T follicular helper cell (primary cell): ENCODE measurements at regions not wholly inside any gene's neighbourhood (a gene's known extent, or its start where the extent isn't known, plus 50 kb on each side); places are given as distances from the start of the nearest gene placed in this dataset.

Experiments used
- DNase-seq: peaks from one replicate; pipeline ENCODE4 v3.0.0-alpha.2; 2020; ENCODE audit warnings: low read depth

DNA sequence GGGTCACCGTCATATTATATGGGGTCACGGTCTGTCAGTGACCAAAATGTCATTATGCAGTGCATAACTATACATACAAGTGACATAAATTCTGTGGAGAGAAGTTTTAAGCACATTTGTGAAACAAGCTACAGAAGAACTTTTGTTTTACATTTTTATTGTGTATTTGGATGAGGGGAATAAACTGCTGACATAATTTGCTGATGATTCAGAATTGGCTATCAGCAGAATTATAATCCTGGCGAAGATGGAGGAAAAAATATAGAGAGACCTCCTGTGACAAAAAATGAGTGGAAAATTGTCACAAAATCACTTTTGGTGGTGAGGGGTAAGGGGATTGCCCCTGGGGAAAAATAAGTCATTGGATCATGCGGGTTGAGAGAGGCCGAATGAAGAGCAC lies 116.3 kb upstream of the ANKRD55 start:
- no peak for DNase-seq

DNA sequence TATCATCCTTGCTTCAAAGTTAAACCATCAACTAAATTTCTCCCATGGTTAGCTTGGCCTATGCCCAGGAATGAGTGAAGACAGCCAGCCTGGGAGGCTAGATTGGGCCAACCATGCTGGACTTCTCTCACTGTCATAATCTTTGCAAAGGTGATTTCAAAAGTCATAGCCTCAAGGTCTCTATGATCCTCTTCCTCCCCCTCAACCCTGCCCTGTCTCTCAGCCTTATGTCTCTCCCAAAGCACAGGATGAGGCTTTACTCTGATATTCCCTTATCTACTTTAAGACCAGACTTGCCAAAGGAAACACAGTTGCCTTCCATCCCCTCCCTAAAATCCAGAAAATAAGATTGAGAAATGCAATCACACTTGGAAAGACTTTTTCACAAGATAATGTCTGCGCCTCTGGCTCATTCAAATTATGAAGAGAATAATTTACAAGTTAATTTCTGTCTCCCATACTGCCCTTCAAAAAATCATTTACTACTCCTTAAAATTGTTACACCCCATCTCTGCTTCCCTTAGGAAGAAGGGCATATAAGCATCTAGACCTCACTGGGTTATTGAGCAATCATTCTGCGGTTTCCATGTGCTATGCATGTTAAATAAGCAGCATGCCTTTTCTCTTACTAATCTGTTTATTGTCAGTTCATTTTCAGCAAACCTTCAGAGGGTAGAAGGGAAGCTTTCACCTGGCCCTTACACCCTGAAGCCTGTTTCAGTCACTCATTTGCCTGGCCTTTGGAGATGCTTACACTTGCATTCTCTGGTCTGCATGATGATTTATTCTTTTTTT lies 113.8 kb upstream of the ANKRD55 start:
- DNase-seq = no peak

DNA sequence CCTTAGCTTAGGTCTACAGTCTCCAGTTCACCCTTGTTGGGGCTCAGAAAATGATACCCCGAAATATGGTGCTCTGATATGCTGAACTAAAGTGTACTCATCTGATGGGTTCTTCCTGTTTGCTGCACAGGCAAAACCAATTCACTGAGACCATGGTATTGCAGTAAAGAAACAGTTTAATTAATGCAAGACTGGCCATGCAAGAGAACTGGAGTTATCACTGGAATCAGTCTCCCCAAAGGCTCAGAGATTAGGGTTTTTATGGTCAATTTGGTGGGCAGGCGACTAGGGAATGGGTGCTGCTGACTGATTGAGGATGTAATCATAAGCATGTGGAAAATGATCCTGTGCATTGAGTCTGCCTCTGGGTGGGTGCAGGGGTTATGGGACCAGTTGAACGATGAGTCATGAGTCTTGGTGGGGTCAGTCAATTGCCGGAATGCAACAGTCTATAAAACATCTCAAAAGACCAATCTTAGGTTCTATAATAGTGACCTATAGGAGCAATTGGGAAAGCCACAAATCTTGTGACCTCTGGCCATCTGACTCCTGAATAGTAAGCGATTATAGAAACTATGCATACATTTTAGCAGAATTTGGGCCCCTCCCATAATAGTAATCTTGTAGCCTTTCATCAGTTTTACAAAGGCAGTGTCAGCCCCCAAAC lies 113.0 kb upstream of the ANKRD55 start:
- no peak for DNase-seq

DNA sequence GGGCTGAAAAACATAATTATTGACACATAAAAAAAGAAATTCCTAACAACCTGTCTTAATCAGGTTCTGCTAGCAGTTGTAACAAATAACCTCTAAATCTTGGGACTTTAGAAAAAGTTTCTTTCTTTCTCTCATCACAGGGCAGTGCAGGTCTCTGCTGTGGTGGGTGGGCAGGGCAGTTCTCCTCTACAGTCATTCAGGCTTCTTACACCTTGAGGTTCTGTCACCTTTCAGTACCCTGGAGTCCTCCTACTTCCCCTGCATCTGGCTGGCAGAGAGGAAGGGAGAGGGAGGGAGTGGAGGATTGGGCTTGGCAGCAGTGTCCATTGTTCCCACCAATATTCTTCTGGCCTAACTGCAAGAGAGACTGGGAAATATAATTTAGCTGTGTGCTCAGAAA lies 112.2 kb upstream of the ANKRD55 start:
- no peak for DNase-seq

DNA sequence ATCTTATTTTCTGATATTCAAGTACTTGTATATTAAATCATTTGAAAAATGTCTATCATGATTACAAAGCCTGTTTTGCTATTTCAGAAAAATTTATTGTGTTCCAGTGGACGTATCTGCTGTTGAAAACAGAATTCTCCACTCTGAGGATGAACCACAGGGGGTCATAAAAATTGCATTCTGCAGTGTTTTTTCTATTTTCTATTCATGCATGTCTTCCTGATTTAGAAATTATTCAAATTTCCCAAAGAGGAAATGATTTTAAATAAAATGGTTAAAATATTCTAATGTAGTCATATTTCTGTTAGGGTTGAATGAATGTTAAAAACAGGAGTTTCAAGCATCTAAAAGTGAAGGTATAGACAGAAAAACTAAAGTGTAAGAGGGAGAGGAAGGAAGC lies 111.5 kb upstream of the ANKRD55 start:
- no peak for DNase-seq

DNA sequence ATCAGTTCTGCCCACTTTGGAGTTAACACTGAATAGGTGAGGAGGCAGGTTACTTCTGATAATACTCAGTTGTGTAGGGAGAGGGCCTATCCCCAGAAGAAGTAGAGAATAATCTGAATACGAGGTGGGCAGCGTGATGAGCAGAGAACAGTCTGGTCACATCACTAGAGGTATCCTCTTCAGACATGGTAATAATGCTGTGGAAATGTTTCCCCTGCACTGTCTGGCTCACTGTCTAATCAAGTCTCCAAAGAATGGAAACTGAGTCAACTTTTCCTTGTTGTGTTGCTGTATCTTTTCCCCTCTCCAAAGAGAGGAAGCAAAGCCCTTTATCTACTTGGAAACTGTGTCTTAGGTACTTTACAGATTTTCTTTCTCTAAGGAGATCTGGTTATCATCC lies 110.9 kb upstream of the ANKRD55 start:
- no peak for DNase-seq

DNA sequence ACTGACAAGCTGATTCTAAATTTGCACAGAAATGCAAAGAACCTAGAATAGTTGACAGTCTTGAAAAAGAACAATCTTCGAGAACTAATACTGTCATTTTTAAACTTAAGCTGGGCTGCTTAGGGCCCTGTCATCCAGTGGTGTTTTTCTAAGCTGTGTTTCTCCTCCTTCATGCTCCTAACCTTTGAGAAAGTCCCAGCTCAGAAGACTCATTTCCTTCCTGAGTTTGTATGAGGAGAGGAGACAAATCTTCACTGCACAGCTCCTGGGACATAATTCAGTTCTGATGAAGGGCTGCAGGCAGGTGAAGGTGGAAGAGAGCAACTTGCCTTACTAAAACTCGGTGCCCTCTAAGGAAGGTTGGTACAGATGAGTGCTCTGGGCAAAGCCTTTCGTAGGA lies 109.5 kb upstream of the ANKRD55 start:
- DNase-seq = no peak

DNA sequence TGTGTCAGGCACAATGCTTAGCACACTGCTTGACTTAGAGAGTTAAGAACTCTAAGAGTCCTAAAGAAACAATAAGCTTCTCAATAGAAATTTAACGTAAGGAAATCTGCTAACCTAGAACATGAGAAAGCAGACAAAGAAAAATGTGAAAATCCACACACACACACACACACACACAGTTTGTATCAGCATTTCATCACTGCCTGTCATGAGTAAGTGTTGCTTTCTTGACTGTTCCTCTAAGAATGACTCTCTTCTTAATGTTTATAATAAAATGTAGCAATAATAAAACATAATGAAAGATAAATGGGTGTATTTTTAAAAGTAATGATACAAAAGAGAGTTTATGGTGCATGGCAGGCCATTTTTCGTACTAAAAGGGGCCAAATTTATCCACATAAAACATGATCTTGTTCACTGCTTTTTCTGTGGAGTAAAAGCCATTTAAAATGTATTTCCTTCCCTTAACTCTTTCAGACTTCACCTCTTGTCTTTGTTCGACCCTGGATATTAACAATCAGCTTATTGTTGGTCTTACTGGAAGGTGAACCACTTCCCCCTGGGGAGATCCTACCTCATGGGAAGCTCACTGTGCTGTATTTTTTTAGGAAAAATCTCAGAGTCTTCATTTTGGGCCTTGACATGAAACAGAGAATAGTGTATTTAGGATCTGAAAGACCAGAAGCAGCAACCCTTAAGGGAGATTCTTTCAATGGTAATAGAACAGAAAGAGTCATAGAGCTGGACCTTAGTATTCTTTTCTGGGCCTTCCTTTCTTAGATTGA lies 107.3 kb upstream of the ANKRD55 start:
- no peak for DNase-seq

DNA sequence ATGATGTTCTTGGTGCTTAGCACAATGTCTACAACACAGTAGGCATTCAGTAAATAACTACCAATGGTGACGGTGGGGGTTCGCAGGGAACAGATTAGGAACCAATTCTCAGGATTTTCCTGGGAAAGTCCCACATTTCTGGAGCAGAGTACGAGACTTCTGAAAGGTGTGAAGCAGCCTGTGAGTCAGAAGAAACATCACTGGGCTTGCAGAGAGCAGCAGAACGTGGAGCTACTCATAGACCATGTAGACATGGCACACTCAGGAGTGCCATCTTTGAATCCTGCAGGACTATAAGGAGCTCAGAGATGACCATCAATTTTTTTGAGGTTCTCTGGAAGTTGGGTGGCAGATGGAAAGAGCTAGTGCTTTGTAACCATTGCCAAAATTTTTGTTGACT lies 106.6 kb upstream of the ANKRD55 start:
- no peak for DNase-seq

DNA sequence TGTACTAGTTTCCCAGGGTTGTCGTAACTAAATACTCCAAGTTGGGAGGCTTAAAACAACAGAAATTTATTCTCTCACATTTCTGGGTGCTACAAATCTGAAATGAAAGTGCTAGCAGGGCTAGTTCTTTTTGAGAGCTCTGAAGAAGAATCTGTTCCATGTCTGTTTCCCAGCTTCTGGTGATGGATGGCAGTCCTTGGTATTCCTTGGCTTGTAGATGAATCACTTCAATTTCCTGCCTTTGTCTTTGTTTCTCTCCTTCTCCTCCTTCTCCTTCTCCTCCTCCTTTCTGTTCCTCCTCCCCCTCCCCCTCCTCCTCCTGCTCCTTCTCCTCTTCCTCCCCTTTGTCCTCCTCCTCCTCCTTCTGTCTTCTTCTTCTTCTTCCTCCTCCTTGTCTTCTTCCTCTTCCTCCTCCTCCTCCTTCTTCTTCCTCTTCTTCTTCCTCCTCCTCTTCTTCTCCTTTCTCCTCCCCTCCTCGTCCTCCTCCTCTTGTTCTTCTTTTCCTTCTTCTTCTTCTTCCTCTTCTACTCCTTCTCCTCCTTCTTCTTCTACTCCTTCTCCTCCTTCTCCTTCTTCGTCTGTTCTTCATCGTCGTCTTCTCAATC lies 104.7 kb upstream of the ANKRD55 start:
- no peak for DNase-seq

DNA sequence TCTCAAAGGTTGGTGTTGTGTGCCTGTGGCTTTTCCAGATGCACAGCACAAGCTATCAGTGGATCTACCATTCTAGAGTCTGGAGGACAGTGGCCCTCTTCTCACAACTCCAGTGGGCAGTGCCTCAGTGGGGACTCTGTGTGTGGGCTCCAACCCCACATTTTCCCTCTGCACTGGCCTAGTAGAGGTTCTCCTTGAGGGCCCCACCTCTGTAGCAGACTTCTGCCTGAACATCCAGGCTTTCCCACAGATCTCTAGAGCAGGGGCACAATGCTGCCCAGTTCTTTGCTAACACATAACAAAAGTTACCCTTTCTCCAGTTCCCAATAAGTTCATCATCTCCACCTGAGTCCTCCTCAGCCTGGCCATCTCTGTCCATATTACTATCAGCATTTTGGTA lies 102.1 kb upstream of the ANKRD55 start:
- no peak for DNase-seq

DNA sequence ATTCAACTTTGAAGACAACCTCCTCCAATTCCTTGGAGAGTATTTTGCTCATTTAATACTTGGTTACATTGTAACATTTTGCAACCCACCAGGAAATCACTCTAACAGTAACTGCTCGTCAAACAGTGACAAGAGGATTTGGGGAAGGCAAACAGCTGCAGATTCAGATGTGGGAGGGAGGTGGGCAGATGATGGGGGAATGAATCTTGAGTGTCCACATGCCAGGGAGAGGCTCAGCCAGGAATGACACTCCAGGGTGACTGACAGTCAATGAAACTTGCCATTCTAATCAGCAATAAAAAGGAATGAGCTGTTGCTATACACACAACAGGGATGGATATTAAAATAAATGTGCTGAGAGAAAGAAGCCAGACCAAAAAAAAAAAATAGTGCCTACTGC lies 97.7 kb upstream of the ANKRD55 start:
- no peak for DNase-seq

DNA sequence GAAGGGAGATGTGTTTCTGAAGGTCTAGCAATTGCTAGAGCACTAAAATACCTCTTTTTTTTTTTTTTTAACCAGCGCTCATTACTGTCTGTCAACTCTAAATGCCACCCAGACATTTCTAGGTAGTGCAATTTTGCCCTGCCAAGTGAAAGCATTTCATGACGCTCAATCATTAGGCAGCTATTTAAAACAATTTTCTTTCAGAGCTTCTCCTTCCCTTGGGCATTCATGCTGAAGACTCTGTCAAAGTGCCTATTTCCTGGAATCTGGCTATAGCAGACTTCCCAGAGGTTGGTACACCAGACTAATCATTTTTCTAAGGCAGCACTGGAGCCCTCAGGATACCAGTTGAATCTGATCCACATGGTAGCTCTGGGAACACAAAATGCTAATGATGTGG lies 97.0 kb upstream of the ANKRD55 start:
- DNase-seq = no peak

DNA sequence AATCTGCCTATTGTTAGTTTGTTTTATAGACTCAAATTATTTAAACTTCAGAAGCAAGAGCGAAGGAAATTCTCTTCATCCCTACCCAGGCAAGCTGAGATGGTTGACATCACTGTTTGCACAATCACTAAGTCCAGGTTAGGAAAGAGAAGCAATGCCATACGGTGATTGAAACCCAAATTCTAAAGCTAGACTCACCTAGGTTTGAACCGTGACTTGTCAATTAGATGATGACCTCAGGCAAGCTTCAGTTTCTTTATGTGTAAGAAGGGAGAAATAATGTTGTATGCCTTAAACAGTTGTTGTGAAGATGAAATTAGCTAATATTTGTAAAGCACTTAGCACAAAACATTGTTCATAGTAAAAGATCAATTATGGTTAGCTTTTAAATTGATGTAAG lies 96.5 kb upstream of the ANKRD55 start:
- no peak for DNase-seq

DNA sequence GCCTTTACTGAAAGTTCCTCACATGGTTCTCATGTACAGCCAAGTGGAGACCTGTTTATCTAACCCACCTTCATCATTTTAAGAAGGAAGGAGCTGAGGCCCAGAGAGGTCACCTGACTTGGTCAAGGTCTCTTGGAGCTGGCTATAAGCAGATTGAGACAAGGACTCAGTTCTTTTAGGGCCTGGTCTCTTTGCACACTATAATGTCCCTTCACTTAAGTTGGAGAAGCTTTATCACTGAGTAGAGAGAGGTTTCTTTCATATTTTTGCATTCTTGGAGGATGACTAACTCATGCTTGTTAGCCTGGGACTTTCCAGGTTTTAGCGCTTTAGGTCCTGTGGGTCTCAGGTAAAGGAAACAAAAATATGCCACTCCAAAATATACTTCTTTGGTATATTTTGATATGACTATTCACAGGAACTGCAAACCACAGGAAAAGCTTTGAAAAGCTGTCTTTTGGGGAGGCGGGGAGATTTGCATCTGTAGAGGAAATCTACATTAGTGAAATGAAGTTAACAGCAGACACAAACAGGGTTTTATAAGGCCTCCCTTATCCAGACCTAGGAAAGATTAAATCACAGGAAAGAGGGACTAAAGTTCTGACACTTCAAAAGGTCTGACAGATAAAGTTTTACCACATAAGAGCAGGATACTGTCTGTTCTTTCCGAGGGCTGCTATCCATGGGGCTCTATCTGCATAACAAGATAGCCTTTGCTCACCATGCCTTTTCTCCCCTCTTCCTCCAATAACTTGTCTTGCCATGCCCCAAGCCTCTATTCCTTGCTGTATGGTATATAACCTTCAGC lies 95.8 kb upstream of the ANKRD55 start:
- peak; percentile 7 for DNase-seq

DNA sequence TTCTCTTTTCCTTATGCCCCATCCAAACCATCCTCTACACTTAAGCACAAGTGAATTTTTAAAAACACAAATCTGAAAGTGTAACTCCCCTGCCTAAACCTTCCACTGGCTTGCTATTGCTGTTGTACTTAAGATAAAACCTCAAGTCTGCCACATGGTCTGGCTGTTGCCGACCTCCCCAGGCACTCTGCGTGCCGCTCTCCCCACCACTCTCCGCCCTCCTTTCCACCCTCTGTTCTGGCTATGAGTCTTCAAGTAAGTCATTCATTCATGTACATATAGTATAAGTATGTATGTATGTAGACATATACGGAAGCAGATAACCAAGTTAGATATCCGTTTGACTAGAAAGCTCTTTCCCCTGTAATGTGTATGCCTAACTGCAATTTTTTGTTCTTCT lies 94.7 kb upstream of the ANKRD55 start:
- no peak for DNase-seq

DNA sequence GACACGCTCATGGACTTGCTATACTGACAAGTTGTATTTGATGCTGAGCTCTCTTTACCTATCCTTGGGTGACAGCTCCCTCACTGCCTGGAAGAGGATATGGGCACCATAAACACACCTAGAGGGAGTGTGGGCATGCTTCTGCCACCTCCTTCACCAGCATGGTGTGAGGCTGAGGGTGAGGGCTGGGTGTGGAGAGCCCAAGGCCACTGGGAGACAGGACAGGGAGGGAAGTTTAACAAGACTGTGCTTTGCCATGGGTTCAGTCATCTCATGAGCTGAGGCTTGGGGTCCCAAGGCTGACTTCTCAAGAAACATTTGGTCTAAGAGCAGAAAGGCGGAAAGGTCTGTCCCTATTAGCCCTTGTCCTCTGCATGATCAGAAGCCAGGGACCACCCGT lies 93.6 kb upstream of the ANKRD55 start:
- no peak for DNase-seq

DNA sequence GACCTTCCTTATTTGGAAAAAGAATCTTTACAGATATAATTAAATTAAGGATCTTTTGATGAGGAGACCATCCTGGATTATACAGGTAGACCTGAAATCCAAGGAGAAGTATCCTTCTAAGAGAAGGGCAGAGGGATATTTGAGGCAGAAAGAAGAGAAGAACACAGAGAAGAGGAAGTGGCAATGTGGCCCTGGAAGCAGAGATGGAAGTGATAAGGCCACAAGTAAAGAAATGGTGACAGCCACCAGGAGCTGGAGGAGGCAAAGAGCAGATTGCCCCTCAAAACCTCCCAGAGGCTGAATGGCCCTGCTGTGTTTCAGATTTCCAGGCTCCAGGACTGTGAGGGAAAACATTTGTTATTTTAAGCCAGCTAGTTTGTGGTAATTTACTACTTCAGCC lies 93.0 kb upstream of the ANKRD55 start:
- DNase-seq = no peak

DNA sequence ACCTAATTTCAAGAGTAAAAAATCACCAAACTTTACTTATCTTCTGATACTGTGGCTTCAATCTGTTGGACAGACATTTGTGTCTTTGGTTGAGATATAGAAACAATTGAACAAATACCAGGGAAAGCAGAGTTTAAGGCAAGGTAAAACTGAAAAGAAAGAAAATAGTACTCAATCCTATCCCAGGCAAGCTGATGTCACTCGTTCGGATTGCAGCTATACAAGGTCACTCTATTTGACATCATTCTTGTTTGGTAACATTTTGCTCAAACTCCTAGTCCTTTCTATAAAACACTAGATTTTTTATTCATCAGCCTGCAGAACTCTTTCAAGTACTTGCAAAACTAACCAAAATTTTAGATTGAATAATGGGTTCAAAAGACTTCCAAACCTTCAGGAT lies 91.9 kb upstream of the ANKRD55 start:
- no peak for DNase-seq

DNA sequence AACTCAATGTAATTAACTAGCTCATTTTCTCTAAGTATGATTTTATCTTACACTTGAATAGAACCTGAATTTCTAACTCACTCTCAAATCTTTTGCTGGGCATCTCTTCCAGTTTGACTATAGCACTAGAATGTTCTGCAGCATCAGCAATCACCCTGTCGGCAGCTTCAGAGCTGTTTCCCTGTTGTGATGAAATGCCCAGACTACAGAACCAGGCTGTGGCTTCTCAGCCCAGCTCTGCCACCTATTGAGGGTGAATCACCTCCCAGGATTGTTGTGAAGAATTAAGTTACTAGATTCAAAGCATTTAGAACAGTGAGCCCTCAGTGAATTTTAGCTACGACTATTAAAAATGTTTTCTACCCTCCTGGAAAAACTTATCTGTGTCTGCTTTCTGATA lies 90.4 kb upstream of the ANKRD55 start:
- DNase-seq = no peak

DNA sequence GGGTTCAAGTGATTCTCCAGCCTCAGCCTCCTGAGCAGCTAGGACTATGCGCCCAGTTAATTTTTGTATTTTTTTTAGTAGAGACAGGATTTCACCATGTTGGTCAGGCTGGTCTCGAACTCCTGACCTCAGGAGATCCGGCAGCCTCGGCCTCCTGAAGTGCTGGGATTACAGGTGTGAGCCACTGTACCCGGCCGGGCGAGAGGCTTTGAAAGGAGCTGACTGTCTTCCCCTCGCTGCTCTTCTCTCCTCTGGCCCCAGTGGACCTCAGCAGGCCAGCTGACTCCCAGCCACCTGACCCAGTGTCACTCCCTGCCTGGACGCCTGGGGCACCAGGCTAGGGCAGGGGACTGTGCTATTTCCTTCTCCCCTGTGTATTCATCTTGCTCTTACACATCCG lies 89.5 kb upstream of the ANKRD55 start:
- DNase-seq = no peak
